Hematopoietic multipotent progenitor cell treated with erythropoietin and hydrocortisone succinate and interleukin-3 and kit ligand, for 17 days (in vitro differentiated cells): ENCODE measurements at regions not wholly inside any gene's neighbourhood (a gene's known extent, or its start where the extent isn't known, plus 50 kb on each side); places are given as distances from the start of the nearest gene placed in this dataset.

Experiments used
- DNase-seq: peaks from one replicate; pipeline ENCODE4 v3.0.0-alpha.2; 2015; ENCODE audit warnings: low spot score

DNA sequence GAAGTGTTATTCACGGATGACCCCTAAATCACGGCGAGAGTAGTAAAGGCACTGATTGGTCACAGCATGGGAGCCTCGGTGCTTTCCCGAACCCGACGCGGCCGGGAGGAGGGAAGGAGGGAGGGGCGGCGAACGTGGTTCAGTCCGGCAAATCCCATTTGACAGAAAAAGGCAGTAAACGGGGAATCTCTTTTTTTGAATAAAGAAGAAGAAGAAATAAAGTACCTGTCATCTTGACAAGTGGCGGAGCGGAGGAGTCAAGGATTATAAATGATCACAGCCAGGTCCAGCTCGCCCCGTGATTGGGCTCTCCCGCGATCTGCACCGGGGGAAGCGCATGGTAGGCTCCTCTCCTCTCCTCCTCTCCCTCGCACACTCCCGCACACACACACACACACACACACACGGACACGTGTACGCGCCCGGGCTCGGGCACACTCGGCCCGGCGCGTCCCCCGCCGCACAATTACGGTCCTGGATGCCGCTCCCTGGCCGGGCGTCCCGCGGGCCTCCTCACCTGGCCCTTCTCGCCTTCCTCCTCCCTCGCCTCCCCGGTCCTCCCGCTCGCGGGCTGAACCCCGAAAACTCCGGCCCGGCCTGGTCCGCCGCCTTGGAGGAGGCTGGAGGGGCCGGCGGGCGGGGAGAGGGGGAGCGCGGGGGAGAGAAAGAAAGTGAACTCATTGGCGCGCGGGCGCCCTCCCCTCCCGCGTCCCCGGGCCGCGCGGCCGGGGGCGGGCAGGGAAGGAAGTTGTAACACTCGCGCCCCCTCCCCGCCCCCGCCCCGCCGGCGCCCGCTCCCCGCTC is 99.2 kb upstream of the TENM3 start:
- DNase-seq = no peak

DNA sequence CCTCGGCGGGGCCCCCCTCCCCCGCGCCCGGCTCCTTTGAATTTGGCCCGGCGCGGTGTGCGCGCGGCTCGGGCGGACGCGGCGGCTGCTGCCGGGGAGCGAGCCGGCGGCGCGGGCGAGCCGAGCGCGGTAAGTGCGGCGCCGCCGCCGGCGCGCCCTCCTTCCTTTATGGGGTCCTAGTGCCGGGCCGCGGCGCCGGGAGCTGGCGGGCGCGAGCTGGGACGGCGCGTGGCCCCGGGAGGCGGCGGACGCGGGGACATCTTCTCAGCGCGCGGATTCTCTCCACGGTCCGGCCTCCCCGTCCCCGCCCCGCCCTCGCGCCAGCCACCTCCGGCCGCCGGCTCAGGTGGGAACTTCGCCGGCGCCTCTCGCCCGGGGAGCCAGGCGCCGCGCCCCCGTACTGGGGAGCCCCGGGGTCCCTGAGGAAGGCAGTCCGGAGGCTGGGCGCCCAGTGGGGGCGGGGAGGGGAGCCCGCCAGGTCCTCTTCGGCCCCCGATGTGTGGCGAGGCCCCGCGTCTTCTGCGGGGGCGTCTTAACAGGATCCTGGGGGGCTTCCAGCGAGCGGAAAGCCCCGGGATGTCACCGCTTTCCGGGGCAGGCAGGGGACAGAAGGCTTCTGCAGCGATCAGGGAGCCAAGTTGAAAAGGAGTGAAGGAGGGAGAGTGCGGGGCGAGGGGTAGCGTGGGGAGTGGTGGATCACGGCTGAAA is 98.4 kb upstream of the TENM3 start:
- no peak for DNase-seq

DNA sequence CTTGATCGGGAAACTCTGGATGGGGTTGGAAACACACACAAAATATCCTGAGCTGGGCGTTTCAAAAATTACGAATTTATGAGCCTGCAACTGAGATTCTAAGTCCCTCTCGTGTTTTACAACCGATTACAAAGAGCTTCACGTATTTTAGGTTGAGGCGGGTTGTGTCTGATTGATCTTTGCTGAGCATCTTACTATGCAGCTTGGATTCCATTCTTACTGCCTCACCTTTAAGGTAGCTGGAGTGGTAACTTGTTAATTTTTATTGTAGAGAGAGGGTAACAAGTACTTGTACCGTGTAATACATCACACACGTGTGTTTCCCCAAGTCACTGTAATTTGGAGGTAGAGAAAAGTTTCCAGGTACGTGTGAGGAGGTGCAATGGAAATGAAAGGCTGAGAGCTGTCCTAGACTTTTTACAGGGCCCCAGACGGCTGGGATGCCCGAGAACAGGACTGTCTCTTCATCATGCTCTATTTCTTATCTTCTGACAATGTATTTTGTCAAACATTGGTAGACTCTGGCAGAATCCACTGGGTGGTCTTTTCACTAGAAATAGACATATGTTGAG is 97.8 kb upstream of the TENM3 start:
- DNase-seq = no peak

DNA sequence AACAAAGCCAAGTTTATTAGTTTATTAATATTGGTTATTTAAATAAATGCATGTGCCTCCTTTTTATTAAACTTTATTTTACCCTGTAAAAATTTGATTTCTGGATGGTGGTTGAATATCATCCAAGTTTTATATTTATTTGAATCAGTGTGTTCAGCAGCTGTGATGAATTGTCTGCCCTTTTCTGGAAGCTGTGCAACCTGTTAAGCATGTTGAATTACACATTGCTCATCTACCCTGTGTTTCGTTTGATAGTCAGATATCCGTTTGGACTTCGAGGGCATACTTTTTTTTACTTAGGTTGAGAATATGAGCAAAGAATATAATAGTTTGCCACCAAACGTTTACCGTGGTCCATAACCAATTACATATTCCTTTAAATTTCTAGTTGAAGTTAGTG is 95.8 kb upstream of the TENM3 start:
- no peak for DNase-seq

DNA sequence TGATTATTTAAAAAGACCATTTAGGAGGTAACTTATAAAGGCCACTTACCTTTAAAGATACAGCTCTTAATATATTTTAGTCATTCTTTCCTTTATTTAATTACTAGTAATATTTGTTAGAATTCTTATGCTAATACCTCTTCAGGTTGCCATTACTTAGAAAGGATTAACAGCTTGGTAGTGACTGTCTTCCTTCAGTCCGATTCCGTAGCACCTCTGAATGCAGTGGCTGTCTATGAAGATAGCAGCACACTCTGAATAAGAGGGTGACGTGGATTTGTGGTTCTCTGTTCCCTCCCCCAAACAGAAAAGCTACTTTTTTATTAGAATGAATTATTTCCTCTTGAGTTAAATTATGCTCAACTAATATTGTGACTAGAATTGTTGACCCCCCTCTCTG is 92.6 kb upstream of the TENM3 start:
- no peak for DNase-seq

DNA sequence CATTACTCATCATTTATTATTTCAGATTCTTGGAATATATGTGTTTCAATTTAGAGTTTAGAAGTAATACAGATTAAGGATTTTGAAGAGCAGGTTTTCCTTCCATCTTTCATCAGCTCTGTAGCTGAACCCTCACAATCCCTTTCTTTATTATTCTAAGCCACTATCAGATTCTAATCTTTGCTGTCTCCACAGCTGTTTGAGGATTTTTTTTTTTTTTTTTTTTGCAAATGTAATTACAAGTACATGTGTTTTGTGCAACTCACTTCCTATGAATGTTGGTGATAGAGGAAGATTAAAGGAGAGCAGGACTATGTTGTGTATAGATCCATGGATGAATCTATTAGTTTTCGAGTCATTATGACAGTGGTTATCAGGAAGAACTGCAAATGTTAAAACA is 87.4 kb upstream of the TENM3 start:
- DNase-seq = no peak

DNA sequence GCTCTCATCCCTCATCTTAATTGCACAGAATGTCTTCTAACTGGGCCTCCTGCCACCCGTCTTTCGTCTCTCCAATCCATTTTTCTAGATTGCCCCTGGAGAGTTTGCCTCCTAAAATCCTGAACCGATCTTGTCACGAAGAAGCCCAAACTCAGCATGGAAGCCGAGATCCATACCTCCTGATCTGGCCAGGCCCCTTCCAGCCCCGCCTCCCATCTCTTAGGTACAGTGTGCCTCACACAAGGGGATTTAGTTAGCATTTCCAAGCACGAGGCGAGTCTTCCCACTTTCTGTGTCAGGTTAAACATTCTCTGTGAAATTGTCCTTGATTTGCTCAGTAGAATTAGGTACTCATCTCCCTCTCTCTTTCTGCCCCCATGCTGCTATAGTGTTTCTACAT is 80.0 kb upstream of the TENM3 start:
- DNase-seq = no peak

DNA sequence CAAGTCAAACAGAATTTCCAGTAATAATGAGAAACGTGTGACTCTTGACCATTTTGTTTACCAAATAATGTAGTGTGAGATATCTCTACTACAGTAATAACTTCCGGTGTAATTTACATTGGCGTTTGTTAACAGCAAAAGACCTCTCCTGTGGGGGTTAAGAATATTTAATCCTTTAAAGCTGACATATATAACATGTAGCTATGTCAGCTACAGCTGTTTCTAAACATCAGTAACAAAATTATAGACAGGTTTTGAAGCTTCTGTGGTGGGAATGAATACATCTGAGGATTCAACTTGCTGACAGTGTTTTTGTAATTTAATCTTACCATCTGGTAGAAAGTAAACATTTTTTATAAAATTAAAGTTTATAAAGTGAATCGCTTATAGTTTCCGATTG is 73.6 kb upstream of the TENM3 start:
- DNase-seq = no peak

DNA sequence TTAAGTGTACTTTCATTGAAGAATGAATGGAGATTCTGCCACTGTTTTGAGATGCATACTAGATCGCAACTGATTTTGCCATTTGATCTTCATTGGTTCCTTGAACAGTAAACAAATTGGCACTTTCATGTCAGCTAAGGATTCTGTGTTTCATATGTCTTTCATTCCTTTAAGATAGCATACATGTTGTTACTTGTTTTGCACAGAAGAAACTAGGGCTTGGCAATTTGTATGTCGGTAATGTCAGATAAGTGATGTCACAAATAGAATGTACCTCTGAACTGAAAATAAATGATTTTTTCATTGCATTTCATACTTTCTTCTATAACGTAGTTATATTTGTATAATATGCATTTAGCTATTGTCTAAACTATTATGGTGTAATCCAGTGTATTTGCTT is 73.2 kb upstream of the TENM3 start:
- DNase-seq = no peak

DNA sequence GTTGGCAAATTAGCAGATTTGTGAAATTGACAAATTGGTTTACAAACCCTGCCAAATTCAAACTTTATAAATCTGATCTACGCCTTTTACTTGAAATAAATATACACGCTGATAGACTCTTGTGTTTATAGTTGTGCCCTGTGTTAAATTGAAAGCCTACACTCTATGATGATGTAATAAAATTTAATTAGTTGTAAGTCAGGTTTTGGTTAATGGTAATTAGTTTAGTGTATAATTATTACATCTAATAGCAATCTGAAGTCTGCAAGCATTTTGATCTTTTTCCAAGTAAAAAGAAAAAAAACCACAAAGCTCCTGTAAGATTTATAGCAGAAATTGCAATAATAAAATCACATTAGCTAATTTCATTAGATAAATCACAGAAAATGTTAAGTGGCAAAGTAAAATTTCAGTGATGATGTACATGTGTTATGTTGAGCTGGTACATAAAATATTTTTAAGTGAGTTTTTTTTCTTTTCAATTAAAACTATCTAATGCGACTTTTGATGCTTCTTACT is 72.7 kb upstream of the TENM3 start:
- DNase-seq = no peak

DNA sequence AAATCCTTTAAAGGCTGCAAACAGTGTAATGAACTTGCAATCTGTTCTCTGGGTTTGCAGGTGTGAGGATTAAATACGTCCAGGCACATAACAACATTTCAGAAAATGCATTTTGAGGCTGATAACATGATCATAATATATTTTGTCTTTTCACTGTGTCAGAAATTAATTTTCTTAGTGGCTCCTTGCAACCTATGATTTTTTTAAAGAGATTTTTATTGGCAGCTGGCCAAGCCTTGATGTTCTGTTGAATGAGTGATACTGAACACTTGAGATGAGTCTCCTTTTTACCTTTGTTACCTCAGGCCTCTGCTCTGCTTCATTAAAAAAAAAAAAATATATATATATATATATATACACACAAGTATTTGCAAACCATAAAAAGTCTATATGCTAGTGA is 68.2 kb upstream of the TENM3 start:
- DNase-seq = no peak

DNA sequence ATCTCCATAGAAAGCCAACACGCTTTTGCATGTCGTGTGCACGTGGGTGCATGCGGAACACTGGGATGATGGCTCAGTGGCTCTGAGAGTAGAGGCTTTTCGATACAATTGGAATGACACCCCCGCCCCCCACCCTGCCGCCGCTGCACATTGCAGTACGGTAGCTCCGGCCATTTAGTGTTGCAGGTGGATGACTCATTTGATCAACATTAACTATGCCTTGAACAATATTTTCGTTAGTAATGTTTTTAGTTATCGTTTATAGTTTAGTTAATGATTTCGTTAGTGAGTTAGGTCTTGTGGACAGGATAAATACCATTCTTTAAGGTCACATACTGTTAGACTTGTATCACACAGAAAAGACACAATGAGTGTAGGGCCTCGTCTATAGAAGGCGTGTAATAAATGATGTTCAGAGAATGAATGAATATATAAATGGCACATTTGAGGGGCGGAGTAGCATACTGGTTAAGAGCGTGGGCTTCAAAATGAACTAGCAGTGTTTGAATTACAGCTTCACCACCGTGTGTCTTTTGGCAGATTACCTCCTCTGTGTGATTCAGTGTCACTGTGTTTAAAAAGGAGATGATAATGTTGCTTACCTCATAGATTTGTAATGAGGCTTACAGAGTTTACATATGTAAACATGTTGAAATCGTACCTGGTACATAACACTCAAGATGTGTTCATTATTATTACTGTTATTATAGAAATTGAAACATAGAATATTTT is 67.2 kb upstream of the TENM3 start:
- DNase-seq = no peak

DNA sequence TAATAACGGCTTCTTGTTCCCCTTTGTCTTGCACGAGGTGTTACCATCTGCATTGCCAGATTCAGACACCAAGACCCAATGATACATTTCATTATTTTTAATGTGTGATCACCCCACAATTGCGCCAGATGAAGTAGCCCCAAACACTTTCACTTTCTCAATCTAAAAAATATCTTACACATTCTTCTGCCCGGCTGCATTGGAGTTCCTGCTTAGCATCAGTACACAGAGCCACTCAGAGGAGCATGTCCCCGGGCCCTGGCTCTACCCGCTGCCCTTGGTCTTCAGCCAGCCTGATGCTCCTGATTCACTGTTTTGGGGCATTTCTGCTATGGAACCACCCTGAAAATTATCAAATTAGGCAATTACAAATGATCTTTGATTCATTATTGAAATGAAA is 66.0 kb upstream of the TENM3 start:
- DNase-seq = no peak

DNA sequence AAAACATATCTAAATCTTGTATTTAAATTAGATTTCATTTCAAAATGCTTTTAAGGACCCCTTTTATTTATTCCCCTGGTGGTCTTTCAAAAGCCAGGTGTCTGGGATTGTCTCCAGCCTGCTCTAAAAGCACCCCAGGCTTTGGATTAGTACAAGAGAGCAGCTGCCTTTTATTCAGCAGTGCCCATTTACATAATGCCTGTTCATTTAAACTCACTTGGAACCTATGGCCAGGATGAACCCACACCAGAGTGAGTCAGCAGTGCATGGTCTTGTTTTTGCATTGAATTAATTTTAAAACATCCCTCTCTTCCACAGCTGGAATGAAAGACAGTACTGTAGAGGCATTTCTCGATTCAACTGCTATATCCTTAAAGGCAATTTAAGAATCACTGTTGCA is 64.1 kb upstream of the TENM3 start:
- DNase-seq = no peak

DNA sequence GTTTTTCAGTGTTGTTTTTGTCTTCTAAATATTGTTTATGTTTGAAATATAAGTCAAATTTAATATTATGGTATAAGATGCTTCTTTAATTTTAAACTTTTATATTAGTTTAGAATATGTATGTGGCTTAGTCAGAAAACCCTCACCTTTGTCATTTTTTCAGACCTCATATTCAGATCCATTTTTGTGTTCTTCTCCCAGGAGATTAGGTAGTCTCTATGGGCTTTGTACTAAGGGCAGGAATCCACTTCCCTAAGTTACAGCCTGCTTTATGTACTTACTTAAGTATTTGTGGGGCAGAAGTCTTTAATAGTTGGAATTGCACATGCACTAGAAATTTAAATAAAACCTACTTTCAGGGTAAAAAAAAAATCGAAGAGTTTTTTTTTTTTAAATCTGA is 63.5 kb upstream of the TENM3 start:
- DNase-seq = no peak

DNA sequence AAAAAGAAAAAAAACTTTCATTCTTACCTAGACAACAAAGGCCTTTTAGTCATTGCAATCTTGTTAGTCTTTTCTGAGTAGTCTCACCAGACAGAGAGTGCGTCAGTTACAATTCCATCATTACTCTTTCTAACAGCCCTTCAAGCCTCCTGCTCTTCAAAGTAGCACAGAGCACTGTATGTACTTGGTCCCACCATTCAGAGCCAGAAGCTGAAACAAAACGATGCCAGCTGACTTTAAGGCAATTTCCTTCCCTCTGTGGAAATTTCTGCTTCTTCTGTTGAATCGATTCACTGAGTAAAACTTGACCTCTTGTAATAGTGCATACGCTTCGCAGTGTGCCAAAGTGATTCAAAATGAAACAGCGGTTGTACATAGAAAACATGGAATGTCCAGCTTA is 57.7 kb upstream of the TENM3 start:
- DNase-seq = no peak

DNA sequence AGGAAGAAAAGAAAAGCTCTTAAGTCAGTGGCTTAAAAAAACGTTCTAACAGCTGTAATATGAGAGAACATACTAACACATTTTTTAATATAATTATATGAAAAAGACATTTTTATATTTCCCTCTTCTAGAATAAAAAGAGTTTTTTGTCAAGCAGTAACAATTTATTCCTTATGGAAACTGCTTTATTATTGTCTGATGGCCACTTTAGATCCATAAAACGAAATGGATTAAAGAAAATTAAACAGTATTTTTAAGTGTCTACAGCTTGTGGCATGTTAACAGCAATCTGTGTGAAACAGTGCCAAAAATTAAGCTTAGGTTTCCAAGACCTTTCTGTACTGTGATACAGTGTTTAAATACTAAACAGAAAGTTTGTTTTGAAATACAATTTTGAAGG is 55.5 kb upstream of the TENM3 start:
- no peak for DNase-seq

DNA sequence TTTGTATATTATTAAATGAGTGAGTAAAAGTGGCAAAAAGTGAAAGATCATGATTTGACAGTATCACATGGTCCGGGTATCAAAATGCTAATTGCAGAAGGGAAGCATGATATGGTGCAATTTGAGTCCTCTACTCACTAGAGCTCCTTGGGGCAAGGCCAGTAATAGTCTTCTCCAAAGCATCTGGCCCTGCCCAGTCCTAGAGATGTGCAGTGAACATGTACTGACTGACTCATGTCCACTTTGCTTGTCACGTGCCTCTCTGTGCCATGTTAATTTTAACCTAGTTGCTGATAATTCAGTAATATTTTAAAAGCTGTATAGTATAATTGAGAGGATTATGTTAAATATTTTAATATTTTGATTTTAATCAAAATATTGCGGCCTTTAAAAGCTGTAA is 54.6 kb upstream of the TENM3 start:
- no peak for DNase-seq

DNA sequence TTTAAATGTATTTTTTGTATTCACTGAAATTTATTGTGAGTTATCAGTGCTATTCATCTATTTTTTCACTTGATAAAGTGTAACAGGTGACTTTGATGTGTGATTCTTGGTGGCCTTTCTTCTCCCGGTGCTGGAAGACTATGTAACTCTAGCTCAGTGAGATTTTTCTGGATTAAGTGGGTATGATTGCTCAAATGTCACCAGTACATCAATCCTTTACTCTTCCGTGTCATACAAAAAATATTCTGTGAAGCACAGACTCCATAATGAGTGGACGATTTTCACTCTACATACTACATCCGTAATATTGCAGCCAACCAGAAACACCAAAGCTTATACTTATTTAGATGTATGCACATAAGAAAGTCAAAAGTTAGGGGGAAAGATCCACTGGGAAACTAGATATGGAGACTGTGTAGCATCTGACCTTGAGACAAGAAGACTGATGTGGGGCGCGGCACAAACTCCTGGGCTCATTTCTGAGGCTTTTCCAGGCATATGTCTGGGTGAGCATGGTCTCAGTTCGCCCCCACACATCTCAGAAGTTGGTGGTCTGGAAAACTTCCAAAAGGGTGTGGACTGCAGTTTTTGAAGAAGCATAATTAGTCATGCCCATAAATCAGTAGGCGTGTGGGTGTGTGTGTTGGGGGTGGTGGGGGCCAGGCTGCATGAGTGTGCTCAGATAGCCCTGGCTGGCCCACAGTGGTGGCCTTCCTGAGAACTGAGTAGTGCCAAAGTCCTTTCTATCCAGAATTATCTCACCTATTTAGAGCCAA is 53.9 kb upstream of the TENM3 start:
- no peak for DNase-seq

DNA sequence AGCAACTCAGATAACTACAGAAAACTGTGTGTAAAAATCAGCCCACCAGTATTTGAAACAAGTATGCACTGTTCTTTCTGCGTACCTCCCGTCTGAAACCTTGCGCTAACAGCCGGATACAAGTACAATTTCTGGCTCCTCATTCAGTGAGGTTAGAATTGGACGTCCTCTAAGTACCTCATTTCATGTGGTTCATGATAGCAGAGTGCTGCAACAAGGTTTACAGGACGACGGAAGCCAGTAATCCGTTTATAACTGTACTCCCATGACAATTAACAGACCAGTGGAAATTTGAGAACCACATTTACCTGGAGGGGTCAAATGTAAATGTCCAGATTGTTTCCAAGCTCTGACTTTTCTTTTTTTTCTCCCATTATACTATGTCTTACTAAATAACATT is 52.9 kb upstream of the TENM3 start:
- no peak for DNase-seq

DNA sequence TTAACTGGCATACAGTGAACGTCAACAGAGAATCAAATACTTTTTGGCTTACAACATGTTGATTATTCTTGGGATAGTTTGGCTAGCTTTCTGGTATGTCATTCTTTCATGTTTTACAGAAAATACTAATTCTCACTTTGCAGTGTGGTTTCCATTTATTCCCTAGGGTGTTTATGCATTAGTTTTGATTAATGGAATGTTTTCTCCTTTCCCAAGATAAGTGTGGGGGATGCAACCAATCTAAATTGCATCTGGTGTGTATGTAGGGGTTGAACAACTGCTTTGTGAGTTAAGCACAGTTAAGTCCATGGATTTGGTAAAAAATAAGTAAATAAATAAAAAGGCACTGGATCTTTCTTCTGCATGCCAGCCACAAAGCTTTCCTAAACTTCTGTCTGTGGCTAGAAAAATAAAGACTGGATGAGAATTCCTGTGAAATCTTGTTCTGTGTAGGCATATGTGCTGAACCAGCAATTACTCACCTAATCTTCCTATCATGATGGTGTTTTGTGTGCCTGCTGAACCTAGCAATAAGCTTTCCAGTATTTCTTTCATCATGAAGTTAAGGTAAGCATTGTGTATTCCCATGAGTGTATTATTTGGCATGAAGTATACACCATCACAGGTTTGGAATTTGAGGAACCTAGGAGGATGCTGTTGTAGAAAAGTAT is 50.6 kb upstream of the TENM3 start:
- no peak for DNase-seq
